Right atrium auricular region (tissue), 2 donors: ENCODE measurements at regions not wholly inside any gene's neighbourhood (a gene's known extent, or its start where the extent isn't known, plus 50 kb on each side); places are given as distances from the start of the nearest gene placed in this dataset.

ENCODE experiments used
- DNase-seq: peaks from one replicate; pipeline ENCODE4 v3.0.0-alpha.2; 2019; ENCODE audit warnings: low spot score
- H3K27ac ChIP-seq, 2 donors: fragments of 200-600 bp; sonication (generic); 1 replicate in 1 of 2; 2 replicates in 1 of 2; pipeline ENCODE4 v1.5.1; 2016 to 2019
- H3K27me3 ChIP-seq, 2 donors: fragments of 200-600 bp; sonication (generic); one replicate each; pipeline versions ENCODE4 v1.5.1 to v1.6.0; 2017 to 2019
- H3K36me3 ChIP-seq: fragments of 200-600 bp; sonication (generic); one replicate; pipeline ENCODE4 v1.5.1; 2016
- H3K4me1 ChIP-seq, 2 donors: fragments of 200-600 bp; sonication (generic); one replicate each; pipeline versions ENCODE4 v1.5.1 to v1.6.0; 2017 to 2019
- H3K4me3 ChIP-seq, 2 donors: fragments of 200-600 bp; sonication (generic); 1 replicate in 1 of 2; 2 replicates in 1 of 2; pipeline ENCODE4 v1.5.1; 2017 to 2019; ENCODE audit warnings: mild to moderate bottlenecking in 1 of 2, moderate library complexity in 1 of 2
- H3K9me3 ChIP-seq, 2 donors: fragments of 200-600 bp; sonication (generic); one replicate each; pipeline ENCODE4 v1.5.1; 2019
- CTCF ChIP-seq, 2 donors: fragments of 200-600 bp; sonication (generic); IDR thresholded peaks; one replicate each; pipeline ENCODE4 v1.5.1; 2019; ENCODE audit warnings: antibody characterized with exemption in 2 of 2

DNA sequence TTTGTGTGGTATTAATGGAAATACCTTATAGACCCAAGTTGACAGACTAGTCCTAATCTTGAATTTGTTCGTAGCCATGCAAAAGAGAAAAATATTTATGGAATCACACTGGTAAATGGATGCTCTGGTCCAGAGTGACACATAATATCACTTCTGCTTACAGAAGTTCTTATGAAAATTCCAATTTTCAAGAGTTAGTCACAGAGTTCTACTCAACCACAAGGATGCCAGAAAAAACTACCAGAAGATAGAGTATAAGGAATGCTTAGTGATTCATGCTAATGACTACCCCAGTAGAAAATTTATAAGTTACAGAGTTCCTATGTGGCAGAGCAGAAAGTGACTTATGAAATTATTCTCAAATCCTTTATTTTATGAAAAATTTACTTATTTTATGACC, 1384.8 kb downstream of the FAM133A start:
- Histone ChIP-seq H3K4me3 (no peak overlapping the region), H3K9me3 (no peaks in the 10 kb centered on the region), H3K27me3 (no peaks in the 10 kb centered on the region), H3K36me3 (no peaks in the 10 kb centered on the region), H3K4me1 (no peaks in the 10 kb centered on the region), H3K27ac (no peak overlapping the region)
- TF ChIP-seq CTCF (IDR thresholded peaks at IDR 0.05), result no peak
- DNase-seq, result no peak

DNA sequence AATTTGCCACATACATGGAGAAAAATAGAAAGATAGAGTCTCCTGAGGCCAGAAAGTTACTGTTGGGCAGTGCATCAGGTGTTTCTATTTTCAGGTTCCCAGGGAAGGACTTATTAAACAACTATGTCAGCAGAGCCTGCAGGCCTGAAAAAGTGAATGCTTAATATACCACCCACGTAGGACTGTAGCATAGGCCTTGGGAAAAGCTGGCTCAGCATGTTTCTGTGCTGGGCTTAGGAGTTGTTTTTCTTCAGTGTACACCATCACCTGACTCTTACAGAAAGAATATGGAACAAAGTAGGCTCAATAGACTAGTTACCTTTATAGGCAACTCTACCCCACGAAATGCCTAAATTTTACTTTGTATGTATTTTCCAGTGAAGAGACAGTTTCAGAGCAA, 1385.9 kb downstream of the FAM133A start:
- no peak for TF ChIP-seq CTCF (IDR thresholded peaks at IDR 0.05)
- Histone ChIP-seq H3K36me3 (no peaks in the 10 kb centered on the region), H3K27ac (no peak overlapping the region), H3K9me3 (no peaks in the 10 kb centered on the region), H3K4me3 (no peak overlapping the region), H3K4me1 (no peaks in the 10 kb centered on the region), H3K27me3 (no peaks in the 10 kb centered on the region)
- no peak for DNase-seq

GRCh38 chrX:95063554-95063953, 1389.5 kb downstream of the FAM133A start:
- no peak for TF ChIP-seq CTCF (IDR thresholded peaks at IDR 0.05)
- H3K4me1 ChIP-seq, result no peaks in the 10 kb centered on the region
- no peak overlapping the region for H3K4me3 ChIP-seq
- no peaks in the 10 kb centered on the region for H3K36me3 ChIP-seq
- H3K27ac ChIP-seq, result no peak overlapping the region
- no peaks in the 10 kb centered on the region for H3K9me3 ChIP-seq
- no peak for DNase-seq
- no peaks in the 10 kb centered on the region for H3K27me3 ChIP-seq

DNA sequence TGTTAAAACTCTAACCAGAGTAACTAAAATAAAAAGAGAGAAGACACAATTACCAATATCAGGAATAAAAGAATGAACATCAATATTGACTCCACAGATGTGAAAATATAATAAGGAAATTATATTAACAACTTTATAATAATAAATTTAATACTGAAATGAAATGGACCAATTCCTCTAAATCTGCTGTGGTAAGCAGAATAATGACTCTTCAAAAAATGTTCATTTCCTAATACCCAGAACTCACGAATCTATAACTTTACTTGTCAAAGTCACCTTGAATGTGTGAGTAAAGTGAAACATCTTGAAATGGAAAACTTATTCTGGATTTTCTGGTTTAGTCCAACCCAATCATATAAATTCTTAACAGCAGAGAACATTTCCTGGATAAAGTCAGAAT, 1391.1 kb downstream of the FAM133A start:
- Histone ChIP-seq H3K4me3 (no peak overlapping the region), H3K27me3 (no peaks in the 10 kb centered on the region), H3K36me3 (no peaks in the 10 kb centered on the region), H3K9me3 (no peaks in the 10 kb centered on the region), H3K27ac (no peak overlapping the region), H3K4me1 (no peaks in the 10 kb centered on the region)
- no peak for TF ChIP-seq CTCF (IDR thresholded peaks at IDR 0.05)
- DNase-seq, result no peak

DNA sequence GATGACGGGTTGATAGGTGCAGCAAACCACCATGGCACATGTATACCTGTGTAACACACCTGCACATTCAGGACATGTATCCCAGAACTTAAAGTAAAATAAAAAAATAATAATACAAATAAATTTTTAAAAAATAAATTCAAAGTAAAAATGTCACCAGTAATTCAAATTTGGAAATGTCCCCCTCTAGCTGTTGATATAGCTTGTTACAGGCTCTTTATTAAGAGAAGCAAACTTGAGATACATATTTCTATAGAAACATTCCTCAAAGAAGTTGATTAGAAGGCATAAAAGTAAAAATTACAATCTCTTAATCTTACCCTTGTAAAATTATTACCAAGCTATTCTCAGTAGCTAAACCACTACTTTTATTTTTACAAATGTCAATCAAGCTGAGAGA, 1397.0 kb downstream of the FAM133A start:
- no peak for TF ChIP-seq CTCF (IDR thresholded peaks at IDR 0.05)
- Histone ChIP-seq H3K27me3 (no peaks in the 10 kb centered on the region), H3K9me3 (no peaks in the 10 kb centered on the region), H3K4me1 (no peaks in the 10 kb centered on the region), H3K27ac (no peak overlapping the region), H3K4me3 (no peak overlapping the region), H3K36me3 (no peaks in the 10 kb centered on the region)
- DNase-seq, result no peak

DNA sequence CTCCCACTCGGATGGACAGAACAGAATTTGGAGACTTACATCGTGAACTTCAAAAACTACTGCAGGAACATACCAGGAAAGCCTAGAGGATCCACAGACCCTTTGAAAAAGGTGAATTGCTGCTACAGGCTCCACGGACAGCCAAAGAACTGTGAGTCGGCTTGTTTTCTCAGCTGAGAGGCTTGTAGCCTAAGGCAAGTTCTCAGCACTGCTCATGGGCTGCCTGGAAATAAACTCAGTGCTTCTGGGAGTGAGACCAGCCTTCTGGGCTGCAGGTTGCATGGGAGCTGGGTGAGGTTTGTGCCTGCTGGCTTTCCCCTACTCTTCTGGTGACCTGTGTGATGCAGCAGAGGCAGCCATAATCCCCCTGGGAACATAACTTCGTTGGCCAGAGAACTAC, 1397.6 kb downstream of the FAM133A start:
- no peak for DNase-seq
- no peak overlapping the region for H3K27ac ChIP-seq
- H3K4me1 ChIP-seq, result no peaks in the 10 kb centered on the region
- TF ChIP-seq CTCF (IDR thresholded peaks at IDR 0.05), result no peak
- H3K36me3 ChIP-seq, result no peaks in the 10 kb centered on the region
- no peaks in the 10 kb centered on the region for H3K9me3 ChIP-seq
- no peaks in the 10 kb centered on the region for H3K27me3 ChIP-seq
- H3K4me3 ChIP-seq, result no peak overlapping the region
